ENCODE measurements at regions not wholly inside any gene's neighbourhood (a gene's known extent, or its start where the extent isn't known, plus 50 kb on each side); places are given as distances from the start of the nearest gene placed in this dataset.

- TF ChIP-seq, protein P1, sequence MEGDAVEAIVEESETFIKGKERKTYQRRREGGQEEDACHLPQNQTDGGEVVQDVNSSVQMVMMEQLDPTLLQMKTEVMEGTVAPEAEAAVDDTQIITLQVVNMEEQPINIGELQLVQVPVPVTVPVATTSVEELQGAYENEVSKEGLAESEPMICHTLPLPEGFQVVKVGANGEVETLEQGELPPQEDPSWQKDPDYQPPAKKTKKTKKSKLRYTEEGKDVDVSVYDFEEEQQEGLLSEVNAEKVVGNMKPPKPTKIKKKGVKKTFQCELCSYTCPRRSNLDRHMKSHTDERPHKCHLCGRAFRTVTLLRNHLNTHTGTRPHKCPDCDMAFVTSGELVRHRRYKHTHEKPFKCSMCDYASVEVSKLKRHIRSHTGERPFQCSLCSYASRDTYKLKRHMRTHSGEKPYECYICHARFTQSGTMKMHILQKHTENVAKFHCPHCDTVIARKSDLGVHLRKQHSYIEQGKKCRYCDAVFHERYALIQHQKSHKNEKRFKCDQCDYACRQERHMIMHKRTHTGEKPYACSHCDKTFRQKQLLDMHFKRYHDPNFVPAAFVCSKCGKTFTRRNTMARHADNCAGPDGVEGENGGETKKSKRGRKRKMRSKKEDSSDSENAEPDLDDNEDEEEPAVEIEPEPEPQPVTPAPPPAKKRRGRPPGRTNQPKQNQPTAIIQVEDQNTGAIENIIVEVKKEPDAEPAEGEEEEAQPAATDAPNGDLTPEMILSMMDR (IDR thresholded peaks at IDR 0.05; ENCODE audit: insufficient read depth, missing control alignments): no peak
- no peak for FAIRE-seq
- DNase-seq (ENCODE audit: insufficient read length, low spot score): no peak
Measured at GRCh38 chr7:156051884-156052283, 239.6 kb upstream of the SHH start.

DNA sequence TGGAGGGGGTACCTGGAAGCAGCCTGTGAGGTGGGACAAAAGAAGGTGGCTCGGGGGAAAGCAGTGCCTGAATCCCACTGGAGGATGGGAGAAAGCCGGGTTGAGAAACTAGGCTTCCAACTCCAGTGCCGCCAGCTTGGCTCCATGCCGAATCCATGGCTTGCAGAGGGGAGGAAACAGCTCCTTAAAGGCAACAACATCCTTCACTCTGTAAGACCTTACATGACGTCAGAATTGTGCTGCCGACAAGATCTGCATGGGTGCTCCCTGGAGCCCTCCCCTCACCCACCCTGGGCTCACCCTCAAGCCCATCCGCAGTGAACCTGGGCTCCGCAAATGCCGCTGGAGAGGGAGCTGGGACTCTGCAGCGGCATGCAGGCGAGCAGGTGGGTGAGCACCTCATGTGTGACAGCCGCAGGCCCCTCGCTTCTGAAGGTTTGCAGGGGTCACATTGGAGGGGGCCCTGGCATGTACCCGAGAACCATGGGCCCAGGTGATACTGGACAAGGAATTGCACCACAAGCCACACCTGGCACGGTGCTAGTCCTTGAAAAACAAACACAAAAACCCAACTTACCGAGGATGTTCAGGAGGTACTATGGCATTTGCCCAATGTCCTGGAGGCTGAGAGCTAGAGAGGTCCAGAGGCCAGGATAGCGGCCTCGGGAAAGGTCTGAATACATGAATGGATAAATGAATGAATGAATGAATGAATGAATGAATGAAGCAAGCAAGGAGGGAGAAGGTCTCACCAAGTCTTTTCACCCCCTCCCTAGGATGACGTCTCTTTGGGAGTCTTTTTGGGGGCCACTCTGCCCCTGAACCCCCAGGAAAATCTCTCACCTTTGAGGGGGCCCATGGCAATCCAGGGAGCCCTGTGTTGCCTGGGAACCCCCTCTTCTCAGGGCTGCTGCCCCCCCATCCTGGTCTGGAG lies 238.6 kb upstream of the SHH start:
- no peak for FAIRE-seq
- DNase-seq (ENCODE audit: insufficient read length, low spot score): no peak
- TF ChIP-seq, protein P1 (IDR thresholded peaks at IDR 0.05; ENCODE audit: insufficient read depth, missing control alignments): no peak

DNA sequence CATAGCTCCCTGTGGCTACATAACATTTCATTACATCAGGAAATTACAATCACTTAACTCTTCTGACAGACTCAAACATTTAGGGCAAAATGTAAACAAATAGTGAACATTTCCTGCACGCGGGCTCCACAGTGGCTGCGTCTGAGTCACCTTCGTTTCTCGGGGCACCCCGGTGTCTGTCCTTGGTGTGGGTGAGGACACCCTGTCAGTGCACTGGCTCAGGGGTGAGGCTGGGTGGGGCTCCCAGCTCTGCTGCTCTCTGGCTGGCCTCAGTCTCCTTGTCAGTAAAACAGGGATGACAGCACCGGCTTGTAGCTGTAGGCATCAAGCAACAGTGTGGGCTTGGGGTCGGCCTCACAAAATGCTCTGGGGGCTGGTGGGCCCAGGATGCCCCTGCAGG lies 237.1 kb upstream of the SHH start:
- TF ChIP-seq, protein P1 (IDR thresholded peaks at IDR 0.05; ENCODE audit: insufficient read depth, missing control alignments): no peak
- no peak for FAIRE-seq
- no peak for DNase-seq (ENCODE audit: insufficient read length, low spot score)

GRCh38 chr7:156046031-156046560 lies 233.8 kb upstream of the SHH start:
- TF ChIP-seq, protein P1 (IDR thresholded peaks at IDR 0.05; ENCODE audit: insufficient read depth, missing control alignments): no peak
- FAIRE-seq: no peak
- DNase-seq (ENCODE audit: insufficient read length, low spot score): no peak

GRCh38 chr7:156043416-156044178 lies 231.3 kb upstream of the SHH start:
- DNase-seq (ENCODE audit: insufficient read length, low spot score) (no peak), FAIRE-seq (no peak)
- TF ChIP-seq, protein P1 (IDR thresholded peaks at IDR 0.05; ENCODE audit: insufficient read depth, missing control alignments): no peak

DNA sequence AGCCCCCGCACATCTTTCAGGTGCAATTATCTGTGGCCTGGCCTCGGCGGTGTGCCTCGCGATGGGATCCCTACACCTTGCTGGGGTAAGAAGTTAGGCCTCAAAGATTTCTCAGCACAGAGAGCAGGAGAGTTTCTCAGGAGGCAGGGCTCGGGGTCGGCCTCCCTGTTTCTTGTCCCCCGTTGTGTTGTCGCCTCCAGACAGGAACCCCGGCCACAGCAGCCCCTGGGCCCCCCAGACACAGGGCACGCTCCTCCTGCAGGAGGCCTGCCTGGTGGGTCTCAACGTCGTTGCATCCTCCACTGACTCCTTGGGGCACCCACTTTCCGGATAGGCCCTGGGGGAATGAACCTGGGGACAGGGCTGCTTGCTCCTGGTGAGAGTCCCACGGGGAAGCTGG lies 229.1 kb upstream of the SHH start:
- FAIRE-seq: no peak
- DNase-seq (ENCODE audit: insufficient read length, low spot score): no peak
- TF ChIP-seq, protein P1 (IDR thresholded peaks at IDR 0.05; ENCODE audit: insufficient read depth, missing control alignments): no peak

Data from D721Med (cell line).